ENCODE measurements at regions not wholly inside any gene's neighbourhood (a gene's known extent, or its start where the extent isn't known, plus 50 kb on each side); places are given as distances from the start of the nearest gene placed in this dataset.

DNA sequence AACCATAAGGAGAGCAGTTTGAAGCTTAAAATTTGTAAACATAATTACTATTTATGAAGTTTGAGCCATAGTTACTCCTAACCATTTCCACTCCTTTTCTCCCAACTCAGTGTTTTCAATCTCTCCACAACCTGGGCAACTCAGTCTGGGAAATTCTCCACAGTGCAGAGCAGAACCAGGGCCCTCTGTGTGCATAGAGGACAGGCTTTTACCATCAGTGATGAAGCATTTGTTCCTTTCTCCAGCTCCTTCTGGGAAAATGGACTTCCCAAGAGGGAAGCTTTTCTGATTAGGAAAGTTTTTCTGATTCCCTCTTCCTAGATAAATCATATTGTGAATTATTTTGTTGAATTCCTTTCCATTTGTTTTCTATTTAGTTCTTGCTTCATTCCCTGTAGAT, 132.3 kb upstream of the MPDZ start:
- DNase-seq (ENCODE audit: low read depth), result no peak

DNA sequence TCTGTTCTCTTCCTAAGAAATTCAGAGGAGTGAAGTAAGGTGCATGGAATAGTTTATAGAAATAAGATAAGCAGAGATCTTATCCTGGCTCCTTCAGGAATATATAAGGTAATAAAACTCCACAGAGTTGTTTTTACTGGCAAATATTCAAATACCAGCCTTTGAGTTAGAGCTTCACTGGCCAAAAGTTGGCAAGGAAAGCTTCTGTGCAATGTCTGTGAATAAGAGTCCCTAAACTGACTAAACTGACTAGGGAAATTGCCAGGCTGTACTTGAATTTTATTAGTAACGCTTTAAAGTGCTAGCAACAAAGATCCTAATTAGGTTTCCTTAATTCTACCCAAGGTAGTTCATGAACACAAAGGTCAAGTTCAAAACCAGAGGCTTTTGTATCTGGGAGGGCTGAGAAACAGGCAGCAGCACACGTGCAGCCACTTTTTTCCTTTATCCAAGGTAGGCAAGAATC, 131.1 kb upstream of the MPDZ start:
- peak; percentile 41 for DNase-seq (ENCODE audit: low read depth)

DNA sequence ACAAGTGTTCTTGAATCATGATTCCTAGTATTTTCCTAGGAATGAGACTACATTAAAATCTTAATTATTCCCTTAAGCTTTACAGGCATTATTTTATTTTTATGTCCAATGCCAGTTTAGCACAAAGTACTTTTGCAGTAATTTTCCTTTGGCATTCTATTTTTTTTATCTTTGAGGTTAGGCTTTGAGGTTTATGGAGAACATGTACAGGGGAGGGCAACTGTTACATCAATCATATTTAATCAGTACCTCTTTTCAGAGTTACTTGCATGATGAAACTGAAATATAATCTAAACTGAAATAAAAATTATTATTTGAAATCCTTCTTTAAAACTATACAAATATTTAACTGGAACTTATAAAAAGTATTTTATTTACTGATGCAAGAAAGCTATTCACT, 118.2 kb upstream of the MPDZ start:
- DNase-seq (ENCODE audit: low read depth), result peak; percentile 46

DNA sequence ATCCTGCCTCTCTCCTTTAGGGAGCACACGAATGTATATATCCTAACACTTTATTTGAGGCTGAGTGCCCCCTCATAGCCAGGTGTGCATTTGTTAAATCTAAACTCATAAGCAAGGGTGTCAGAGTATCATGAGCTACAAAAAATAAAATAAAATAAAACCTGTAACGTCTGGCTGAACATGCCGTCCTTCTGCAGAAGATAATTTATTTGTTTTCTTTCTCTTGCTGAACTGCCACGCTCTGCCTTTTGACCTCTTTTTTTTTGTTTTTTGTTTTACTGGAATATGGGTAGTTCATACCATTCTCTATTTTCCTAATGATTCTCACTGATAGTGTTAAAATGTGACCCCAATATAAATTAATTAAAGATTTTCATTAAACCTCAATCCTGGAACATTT, 117.7 kb upstream of the MPDZ start:
- no peak for DNase-seq (ENCODE audit: low read depth)

DNA sequence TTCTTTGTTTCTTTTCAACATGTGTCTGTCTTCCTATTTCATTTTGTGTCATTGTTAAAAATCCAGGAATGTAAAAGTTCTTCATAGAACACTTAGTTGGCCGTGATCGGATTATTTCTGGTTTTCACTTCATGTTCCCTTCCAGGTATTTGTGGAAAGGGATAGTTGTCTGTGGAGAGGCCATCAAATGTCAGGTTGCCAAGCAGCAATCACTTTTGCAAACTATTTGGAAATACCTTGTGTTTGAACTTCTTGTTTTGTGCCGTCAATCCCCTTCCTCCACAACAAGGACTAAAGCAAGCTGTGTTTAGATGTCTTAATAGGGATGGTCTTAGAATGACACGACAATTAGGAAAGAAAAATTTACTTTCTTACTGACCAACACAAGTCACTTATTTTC, 116.9 kb upstream of the MPDZ start:
- DNase-seq (ENCODE audit: low read depth), result no peak

DNA sequence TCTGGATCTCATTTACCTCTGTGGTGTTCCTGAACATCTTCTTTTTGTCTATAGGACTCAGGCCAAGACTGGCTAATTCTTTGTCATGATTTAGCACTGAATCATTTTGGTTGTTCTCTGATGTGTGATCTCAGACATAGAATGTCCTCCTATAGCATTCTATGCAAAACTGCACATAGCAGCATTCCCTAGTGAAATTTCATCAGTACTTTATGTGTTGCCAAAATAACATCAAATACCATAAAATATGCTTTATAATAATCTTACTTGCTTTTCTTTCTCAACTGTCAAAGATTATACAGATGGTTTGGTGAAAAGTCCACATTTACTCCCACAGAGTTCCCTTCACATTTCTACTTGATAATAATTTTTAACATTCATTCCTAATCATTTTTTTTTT, 115.7 kb upstream of the MPDZ start:
- DNase-seq (ENCODE audit: low read depth), result no peak

DNA sequence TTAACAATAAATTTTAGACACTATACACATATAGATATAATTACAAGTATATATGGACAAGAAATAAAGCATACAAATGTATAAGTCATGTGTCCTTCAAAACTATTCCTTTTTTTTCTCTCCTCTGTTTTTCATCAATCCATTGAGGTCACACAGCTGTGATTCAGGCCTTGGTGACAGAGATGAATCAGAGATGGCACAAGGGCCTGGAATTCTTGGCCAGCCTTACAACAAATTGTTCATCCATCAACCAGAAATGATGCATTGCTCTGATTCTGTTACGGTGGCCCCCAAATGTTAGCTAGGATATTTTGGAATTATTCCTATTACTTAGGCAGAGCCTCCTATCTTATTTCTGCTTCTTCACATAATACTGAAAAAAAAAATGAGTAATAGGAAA, 108.7 kb upstream of the MPDZ start:
- peak; percentile 73 for DNase-seq (ENCODE audit: low read depth)

DNA sequence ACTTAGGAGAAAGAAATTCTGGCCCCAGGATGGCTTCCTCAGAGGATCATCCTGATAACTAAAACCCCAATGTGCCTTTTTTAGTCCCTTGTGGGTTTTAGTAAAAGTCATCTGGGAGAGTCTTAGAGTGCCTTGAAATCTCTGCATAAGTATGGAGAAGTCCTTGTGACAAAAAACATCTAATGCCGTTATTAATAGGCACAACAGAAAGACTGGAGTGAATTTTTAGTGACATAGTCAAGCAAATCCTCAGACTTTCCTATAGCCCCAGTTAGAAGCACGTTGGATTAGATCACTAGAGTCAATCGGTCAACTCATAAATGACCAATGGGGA, 108.2 kb upstream of the MPDZ start:
- peak; percentile 6 for DNase-seq (ENCODE audit: low read depth)

DNA sequence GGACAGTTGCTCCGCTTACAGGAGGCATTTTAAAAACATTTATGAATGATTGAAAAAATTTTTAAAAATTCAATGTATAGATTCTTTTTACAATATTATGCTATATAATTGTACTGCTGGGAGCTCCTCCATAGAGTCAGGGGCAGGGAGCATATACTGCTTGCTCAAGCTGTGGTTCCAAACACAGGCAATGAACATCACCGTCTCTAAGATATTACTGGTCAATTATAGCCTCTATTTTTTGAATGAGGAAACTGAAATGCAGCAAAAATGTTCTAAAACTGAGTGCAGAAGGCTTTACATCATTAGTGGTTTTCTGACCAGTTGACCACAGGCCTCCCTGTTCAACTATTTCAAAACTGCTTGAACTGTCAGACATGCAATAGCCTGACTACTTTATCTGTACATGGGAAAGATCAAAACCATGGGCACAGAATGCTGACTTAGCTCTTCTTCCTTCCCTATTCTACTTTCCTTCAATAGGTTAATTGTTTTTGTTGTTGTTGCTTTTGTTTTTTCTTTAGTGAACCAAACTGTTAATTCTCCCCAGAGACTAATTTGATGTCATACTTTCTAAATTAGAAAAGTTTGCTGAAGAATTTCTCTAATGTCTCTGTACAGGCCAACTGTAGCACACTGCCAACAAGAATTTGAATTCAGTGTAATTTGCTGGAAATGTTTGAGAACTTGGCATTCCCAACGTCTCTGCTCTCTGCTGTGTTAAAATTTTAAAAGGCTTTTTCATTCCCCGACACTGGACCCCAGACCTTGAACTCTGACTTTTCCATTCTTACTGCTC, 107.6 kb upstream of the MPDZ start:
- peak; percentile 92 for DNase-seq (ENCODE audit: low read depth)

DNA sequence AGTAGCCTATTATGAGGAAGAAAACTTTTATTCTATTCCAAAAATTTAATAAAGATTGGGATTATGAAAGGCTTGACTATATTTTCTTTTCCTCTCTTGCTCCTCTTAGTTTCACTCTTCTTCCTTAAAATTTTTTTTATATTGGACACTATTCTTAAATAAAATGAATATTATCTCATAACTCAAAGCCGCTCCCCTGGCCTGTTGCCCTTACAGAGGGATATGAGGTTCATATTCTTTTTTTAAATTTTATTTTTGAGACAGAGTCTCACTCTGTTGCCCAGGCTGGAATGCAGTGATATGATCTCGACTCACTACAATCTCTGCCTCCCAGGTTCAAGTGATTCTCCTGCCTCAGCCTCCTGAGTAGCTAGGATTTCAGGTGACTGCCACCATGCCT, 106.8 kb upstream of the MPDZ start:
- no peak for DNase-seq (ENCODE audit: low read depth)

DNA sequence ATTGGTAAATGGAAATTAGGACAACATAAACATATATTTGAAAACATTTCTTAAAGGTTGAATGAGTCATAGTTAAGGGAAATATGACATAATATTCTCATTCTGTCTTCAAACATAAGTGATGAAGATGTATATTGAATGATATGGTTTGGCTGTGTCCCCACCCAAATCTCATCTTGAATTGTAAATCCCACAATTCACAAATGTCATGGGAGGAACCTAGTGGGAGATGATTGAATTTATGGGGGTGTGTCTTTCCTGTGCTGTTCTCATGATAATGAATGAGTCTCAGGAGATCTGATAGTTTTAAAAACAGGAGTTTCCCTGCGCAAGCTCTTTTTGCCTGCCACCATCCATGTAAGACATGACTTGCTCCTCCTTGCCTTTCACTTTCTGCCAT, 104.4 kb upstream of the MPDZ start:
- DNase-seq (ENCODE audit: low read depth), result no peak

DNA sequence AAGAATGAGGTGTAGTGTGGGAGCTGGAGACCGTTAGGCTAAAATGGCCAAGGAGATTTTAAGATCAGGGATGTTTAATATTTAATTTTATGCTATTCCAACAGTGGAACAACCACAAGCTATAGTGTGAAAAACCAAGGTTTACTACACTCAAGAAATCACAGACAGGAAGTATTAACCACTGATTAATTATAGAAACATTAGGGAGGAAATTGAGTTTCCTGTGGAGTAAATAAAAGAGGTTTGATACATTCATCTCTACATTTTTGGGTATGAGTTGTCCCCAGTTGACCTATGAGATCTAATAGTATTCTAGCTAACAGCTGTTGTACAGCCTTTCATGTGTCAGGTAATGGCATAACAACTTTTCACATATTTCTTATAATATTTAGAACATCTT, 103.7 kb upstream of the MPDZ start:
- peak; percentile 19 for DNase-seq (ENCODE audit: low read depth)

DNA sequence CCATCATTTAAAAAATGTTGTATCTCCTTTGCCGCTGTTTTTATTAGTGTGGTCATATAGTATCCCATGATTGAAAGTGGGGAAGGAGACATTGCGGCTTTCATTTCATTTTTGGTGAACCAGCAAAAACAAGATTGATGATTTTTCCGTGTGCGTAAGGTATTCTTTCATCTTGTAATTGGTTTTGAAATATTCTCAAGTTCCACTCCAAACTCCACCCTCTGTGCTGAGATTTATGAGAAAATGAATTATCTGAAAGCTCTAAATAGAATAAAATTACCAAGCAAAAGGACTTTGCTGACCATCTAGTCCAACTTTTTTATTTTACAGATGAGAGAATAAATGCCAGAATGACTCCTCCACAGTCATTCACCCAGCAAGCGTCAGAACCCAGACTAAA, 103.1 kb upstream of the MPDZ start:
- DNase-seq (ENCODE audit: low read depth), result no peak

DNA sequence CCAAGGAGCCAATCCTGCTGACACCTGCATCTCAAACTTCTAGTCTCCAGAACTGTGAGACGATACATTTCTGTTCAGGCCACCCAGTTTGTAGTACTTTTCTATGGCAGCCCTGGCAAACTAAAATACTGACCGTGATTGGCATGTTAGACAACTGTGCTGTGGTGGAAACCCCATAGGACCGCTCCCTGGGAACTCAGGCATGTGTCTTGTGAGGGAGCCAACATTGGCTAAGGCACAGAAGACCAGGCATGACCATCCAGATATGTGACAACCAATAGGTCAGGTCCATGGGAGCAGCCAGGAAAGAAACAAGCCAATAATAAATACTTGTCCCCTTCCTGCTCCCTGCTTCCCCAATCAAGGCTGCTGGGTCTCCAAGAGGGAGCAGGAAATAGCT, 101.4 kb upstream of the MPDZ start:
- DNase-seq (ENCODE audit: low read depth), result no peak

DNA sequence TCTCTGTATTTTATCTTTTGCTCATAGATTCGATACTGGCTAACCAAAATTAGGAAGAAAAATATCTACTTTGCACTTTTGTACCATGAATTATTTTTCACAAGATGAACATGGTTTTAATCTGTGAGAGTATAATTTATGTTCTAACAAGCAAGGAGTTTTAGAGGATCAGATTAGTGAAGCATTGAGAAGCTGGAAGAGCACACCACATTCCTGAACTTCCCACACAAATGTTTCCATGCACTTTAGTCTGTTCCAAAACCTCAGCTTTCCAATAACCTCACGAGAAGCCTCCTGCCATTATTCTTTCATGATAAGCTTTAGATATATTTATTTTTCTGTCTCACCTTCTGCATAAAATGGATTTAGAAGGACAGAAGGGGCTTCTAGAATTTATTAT, 98.7 kb upstream of the MPDZ start:
- peak; percentile 15 for DNase-seq (ENCODE audit: low read depth)

DNA sequence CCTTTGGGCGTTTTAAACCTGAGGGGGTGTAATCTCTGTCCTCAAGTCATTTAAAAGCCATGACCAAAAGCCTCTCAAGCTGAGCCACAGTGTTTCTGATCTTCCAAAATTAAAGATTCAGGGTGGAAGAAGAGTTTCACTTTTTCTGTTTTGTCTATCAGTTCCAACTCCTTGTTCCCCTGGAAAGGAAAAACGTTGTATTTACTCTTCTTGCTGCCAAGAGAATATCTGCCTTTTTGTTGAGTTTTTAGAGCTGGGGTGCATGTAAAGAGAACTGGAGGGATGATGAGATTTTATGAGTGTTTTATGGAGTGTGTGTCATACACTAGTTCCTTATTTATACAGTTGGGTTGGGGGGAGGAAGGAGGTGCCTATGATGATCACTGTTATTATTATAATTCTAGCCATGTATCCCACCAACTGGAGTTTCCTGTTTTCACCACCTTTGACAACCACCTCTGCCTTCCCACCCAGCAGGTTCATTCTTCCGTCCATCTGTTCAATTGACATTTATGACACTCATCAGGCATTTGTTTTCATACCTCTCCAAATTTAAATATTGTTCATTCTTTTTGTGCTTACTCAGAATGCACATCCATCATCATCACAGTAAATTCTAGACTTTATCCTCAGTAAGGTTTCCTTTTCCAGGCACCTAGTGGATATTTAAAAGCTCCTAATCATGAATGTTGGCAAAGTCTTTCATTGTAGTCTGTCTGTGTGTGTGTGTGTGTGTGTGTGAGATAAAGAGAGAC, 97.9 kb upstream of the MPDZ start:
- peak; percentile 12 for DNase-seq (ENCODE audit: low read depth)

DNA sequence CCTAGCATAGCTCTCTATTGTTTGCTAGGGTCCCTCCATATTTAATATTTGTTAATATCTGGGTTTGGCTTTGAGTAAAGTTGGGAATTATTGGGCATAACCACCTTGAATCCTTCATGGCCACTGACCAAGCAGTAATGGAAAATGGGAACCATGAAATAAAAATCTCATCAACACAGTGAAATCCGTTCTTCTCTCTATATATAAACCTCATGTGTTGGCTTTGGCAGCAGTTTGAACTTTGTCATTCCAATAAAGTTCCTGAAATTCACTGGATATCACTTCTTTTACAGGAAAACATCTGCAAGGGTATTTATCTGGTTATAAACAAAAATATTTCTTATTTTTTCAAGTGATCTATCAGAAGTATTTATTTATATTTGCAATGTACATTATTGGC, 93.0 kb upstream of the MPDZ start:
- DNase-seq (ENCODE audit: low read depth), result no peak

DNA sequence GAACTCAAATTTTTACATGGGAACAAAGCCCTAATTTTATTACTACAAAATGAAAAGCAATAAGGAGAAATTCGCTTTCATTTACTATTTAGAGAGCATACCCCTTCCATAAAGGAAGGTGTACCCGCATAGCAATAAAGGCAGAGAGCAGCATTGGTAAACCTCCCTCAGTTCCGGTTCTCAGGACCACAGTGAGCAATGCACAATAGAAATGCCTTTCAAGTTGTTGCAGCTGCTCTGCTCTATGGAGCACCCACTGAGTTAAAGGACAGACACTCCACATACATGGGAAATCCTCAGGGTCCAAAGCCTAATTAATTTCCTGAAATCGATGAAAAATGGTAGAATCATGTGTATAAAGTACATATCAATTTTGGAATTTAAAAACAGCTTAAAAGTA, 89.9 kb upstream of the MPDZ start:
- no peak for DNase-seq (ENCODE audit: low read depth)

DNA sequence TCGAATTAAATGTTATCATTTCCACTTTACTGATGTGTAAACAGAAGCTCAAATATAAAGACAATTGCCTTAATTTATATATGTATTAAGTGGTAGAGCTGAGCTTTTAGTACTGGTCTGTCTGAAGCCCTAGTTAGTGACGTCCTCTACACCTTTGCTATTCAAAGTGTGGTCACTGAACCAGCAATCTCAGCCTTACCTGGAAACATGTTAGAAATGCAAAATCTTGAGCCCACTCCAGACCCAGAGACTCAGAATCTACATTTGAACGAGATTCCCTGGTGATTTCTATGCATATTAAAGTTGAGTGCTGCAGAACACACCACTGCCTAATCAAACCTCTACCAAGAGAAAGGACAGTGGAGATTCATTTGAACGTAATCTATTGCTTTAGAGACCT, 88.3 kb upstream of the MPDZ start:
- DNase-seq (ENCODE audit: low read depth), result no peak

DNA sequence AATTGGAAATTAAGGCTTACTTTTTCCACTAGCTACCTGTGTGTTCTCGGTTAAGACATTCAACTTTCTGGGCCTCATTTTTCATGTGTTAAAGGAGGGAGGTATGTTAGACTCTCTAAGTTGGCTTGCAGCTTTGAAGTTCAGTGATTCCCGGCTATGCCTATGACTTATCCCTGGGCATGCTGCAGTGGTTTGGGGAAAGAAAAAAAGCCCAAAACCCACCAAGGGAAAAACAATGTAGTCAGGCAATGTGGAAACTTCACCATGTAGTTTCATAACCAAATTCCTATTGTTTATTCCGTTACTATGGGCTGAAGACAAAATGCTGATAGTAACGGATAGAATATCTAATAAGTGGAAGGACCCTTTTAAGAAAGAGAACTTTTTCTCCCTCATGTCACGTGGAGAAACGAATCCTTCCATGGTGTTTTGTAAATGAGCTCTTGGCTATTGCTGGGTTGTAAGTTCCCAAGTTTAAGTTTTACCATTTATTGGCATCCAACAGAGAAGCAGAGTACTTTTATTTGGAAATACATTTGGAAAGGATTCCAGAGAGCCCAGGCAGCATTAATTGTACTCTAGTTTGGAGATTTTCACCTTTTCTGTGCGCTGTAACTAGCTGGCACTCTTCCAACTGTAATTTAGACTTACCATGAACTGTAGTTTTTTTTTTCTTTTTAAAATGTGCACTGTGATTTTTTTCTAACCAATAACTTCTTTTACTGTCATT, 84.9 kb upstream of the MPDZ start:
- no peak for DNase-seq (ENCODE audit: low read depth)

DNA sequence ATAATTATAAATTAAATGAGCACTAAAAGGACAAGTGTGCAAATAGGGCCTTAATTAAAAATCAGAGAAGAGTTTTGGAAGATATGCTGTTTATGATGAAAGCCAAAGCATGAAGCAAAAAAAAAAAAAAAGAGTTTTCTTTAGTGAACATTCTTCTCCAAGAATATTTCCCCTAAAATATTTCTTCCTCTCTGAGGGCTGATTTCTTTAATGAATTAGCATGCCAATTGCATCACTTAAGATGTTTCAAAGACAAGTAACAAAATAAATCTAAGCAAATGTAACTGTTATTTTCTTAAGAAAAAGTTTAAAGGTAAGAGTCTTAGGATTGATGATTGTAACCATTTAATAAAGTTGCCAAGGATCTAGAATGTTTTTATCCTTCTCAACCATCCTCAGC, 81.6 kb upstream of the MPDZ start:
- DNase-seq (ENCODE audit: low read depth), result no peak

DNA sequence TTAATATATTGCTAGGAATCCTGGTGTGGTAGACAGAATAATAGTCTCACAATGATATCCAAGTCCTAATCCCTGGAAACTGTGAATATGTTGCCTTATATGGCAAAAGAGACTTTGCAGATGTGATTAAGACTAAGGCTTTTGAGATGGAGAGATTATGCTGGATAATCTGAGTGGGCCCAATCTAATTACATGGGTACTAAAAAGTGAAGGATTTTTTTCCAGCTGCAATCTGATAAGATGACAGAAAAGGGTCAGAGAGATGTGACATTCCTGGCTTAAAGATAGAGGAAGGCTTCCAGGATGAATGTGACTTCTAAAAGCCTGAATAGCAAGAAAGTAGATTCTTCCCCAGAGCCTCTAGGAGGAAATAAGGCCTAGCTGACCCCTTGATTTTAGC, 80.7 kb upstream of the MPDZ start:
- DNase-seq (ENCODE audit: low read depth), result no peak

DNA sequence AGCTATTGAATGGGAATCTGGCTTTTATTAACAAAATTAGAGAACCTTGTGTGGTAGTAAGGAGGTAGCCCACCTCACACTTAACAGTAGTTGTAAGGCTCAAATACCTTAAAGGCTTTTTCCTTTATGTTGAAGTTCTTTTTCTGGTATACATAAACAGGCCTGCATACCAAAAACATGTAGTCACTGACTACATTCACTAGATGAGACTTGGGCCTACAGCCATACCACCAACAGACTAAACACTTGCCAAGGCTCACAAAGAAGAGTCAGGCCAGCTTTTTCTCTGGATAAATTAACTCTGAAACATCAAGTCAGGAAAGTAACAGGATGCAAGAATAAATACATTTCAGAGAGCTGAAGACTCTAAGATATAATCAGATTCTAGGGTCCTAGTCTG, 78.6 kb upstream of the MPDZ start:
- DNase-seq (ENCODE audit: low read depth), result peak; percentile 15
